RKO (cell line): ENCODE measurements at regions not wholly inside any gene's neighbourhood (a gene's known extent, or its start where the extent isn't known, plus 50 kb on each side); places are given as distances from the start of the nearest gene placed in this dataset.

Source experiments
- DNase-seq: peaks from one replicate; pipeline ENCODE4 v3.0.0-alpha.2; 2016; ENCODE audit warnings: low spot score

DNA sequence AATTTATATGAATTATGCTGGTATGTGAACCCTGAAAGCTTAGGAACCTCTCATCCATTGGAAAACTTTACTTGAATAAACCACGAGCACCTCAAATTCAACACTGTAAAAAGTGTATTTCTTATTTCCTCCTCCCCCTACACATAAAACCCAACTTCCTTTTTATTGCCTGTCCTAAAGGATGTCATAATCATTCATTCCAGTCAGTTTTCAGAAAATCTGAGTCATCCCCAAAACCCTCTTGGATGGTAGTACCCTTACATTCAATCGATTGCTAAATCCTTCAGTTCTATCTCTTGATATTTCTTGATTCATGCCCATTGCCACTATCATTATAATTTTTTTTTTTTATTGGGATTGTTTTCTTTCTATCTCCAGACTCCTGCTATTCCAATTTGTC, 91.1 kb upstream of the ATP8A1 start:
- DNase-seq: no peak

GRCh38 chr4:42736527-42737195, 79.8 kb upstream of the ATP8A1 start:
- no peak for DNase-seq

GRCh38 chr4:42733380-42733779, 76.5 kb upstream of the ATP8A1 start:
- no peak for DNase-seq

- no peak for DNase-seq
Measured at GRCh38 chr4:42732776-42733175, 75.9 kb upstream of the ATP8A1 start.

DNA sequence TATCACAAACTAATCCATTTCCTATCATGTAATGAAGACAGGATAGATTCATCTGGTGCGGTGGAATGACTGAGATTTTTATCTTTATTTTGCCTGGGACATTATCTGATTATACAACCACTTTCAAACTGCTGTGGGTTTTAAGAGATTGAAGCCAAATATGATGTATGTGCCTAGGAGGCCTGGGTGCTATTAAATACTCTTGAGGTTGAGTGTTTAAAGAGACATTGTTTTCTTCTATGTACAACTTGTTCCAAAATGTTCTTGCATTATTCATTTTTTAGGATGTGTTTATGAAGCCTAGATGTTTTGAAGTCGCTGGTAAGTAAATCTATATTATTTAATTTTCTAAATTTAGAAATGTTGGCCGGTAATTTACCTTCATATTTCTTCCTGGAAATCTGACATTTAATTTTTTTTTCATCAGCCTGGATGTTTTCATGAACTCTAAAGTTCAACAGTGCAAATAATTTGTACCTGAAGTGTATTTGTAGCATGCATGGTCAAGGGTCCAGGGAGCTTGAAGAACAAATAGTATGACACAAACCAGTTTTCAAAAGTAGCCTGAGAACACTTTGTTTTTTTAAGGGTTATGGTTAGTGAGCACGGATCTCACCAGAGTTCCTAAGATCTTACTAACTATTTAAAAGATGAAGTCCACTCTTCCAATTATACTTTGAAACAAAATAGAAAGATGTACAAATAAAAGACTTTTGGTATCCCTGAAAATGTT, 72.8 kb upstream of the ATP8A1 start:
- DNase-seq: no peak

GRCh38 chr4:42724451-42724850, 67.5 kb upstream of the ATP8A1 start:
- no peak for DNase-seq

DNA sequence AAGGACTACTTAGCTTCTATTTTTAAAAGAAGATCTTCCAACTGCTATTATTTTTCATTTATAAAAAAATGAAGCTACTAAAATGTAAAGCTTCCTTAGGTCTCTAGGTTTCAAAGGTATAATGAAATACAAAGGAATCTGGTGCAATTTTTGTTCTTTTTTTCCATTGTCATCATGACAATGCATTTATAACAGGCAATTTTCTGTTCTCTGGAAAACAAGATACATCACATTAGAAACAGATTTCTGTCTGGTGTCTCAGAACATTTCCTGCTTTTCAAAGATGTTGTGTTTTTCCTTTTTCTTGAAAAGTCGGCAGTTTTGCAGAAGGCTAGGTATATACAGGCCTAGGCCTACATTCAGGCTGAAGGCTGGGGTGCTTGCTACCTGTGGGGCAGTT, 63.6 kb upstream of the ATP8A1 start:
- DNase-seq: no peak

DNA sequence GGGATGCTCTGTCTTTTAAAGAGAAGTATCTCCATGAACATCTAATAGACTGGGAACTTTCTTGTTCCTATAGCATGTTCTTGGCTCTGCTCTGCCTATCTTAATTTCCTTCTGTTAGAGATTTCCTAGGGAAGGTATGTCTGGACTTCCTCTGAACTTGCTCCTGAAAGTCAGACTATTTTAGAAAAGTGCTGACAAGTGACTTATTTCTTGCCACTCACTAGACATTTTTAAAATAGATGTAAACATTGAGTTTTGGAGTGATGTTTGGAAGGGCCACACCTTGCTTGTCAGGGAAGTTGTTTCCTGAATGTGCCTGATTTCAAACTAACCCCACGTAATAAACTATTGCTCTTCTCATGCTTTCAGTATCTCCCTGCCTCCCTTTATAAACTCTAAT, 62.4 kb upstream of the ATP8A1 start:
- no peak for DNase-seq

GRCh38 chr4:42718336-42718735, 61.4 kb upstream of the ATP8A1 start:
- DNase-seq: no peak

- DNase-seq: no peak
Measured at GRCh38 chr4:42716996-42717395, 60.1 kb upstream of the ATP8A1 start.

DNA sequence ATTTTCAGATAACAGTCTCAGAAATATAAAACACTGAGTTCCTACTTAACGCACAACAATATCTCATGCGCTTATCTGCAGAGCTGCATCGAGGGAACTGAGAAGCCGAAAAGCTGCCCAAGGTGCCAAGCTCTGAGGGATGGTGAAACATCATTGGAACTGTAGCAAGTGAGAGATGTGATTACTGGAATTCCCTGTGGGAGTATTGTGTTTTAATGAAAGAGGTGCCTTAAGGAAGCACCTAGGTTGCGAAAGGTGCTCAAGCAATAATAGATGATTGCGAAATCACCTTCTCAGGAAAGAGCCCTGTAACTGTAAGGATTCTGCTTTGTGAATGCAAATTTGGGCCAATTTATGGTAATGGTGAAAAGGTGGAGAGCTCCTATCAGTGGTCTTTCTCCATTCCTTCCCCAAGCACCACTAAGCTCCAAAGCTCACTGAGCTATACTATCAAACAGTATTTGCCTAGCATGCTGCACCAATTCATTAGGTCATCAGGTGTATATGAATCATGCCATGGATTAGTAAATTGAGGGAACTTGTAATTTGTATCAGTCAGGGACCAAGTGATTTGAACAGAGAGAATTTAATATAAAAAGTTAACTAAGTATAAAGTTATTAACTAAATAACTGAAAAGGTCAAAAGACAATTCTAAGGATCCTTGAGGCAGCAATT, 59.0 kb upstream of the ATP8A1 start:
- no peak for DNase-seq

- DNase-seq: no peak
Measured at GRCh38 chr4:42713391-42713790, 56.5 kb upstream of the ATP8A1 start.

GRCh38 chr4:42712854-42713253, 55.9 kb upstream of the ATP8A1 start:
- DNase-seq: no peak

- no peak for DNase-seq
Measured at GRCh38 chr4:42711496-42711895, 54.6 kb upstream of the ATP8A1 start.

- no peak for DNase-seq
Measured at GRCh38 chr4:42710761-42711160, 53.9 kb upstream of the ATP8A1 start.

DNA sequence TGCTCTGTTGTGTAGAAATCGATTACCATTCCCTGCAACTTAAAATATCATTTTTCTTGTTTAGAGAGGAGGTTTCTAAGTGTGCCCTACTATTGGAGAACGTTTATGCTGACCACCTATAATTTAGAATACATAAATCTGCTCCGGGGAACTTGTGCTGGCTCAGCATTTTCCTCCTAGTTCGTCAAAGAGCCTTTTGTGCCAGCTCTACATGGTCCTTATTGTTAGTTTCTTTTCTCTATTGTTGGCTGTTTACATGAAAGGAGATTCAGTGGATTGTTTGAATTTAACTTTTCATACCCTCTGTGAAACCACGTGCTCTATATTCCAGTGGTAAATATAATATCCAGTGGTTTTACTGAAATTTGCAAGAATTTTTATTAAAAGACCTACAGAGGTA, 53.4 kb upstream of the ATP8A1 start:
- DNase-seq: no peak

GRCh38 chr4:42709392-42710065, 52.6 kb upstream of the ATP8A1 start:
- DNase-seq: no peak

DNA sequence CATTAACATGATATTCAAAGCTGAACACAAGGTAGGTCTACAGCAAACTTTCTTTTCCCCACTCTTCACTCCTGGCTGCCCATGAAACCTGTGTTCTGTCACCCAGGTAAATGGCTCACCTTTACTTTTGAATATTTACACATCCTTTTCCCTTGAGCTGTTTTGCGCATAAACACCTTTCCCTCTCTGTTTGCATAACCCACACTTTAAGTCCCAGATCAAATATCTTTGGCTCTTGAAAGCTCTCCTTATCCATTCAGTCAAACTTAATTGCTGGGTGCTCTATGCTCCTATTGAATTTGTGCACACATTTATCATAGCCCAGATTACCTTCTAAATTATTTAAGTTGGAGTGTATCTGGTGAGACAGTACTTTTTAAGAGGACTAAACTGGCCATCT, 51.7 kb upstream of the ATP8A1 start:
- DNase-seq: no peak
